ENCODE measurements at regions not wholly inside any gene's neighbourhood (a gene's known extent, or its start where the extent isn't known, plus 50 kb on each side); places are given as distances from the start of the nearest gene placed in this dataset.

DNA sequence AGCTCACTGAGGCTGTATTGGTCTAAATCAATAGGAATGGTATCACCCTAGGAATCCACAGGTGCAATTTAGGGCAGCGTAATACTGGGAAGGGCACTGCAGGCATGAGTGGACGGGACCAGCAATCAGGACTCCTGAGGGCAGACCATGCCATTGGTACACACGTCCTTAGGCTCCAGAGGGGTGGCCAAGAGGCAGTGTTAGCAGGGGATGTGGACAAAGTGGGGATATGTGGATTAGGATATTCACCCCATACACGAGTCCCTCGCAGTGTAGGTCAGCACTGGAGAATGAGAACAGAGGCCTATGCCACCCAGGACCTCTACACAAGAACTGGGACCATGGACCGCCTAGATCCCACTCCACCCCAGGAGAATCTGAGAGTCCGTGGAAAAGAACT lies 389.8 kb downstream of the BCL11A start:
- TF ChIP-seq, protein P1, sequence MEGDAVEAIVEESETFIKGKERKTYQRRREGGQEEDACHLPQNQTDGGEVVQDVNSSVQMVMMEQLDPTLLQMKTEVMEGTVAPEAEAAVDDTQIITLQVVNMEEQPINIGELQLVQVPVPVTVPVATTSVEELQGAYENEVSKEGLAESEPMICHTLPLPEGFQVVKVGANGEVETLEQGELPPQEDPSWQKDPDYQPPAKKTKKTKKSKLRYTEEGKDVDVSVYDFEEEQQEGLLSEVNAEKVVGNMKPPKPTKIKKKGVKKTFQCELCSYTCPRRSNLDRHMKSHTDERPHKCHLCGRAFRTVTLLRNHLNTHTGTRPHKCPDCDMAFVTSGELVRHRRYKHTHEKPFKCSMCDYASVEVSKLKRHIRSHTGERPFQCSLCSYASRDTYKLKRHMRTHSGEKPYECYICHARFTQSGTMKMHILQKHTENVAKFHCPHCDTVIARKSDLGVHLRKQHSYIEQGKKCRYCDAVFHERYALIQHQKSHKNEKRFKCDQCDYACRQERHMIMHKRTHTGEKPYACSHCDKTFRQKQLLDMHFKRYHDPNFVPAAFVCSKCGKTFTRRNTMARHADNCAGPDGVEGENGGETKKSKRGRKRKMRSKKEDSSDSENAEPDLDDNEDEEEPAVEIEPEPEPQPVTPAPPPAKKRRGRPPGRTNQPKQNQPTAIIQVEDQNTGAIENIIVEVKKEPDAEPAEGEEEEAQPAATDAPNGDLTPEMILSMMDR (IDR thresholded peaks at IDR 0.05; ENCODE audit: low read depth, low read length): no peak
- TF ChIP-seq EZH2phosphoT487 (IDR thresholded peaks at IDR 0.05; ENCODE audit: low read depth): no peak

Data from OCI-LY3 (cell line).